IPS-15b (cell line): ENCODE measurements at regions not wholly inside any gene's neighbourhood (a gene's known extent, or its start where the extent isn't known, plus 50 kb on each side); places are given as distances from the start of the nearest gene placed in this dataset.

Experiments used
- H3K27me3 ChIP-seq: one replicate; pipeline ENCODE4 v1.6.1; 2013; ENCODE audit warnings: low read length; ENCODE audit not compliant: control insufficient read depth, insufficient read depth
- H3K36me3 ChIP-seq: one replicate; pipeline ENCODE4 v1.6.1; 2013; ENCODE audit warnings: low read length; ENCODE audit not compliant: control insufficient read depth, insufficient read depth
- H3K4me1 ChIP-seq: one replicate; pipeline ENCODE4 v1.6.1; 2013; ENCODE audit warnings: mild to moderate bottlenecking, low read length; ENCODE audit not compliant: control insufficient read depth, insufficient read depth
- H3K4me3 ChIP-seq: one replicate; pipeline ENCODE4 v1.5.1; 2013; ENCODE audit warnings: low read depth, low read length
- H3K9ac ChIP-seq: one replicate; pipeline ENCODE4 v1.6.1; 2013; ENCODE audit warnings: low read depth, mild to moderate bottlenecking, low read length
- H3K9me3 ChIP-seq: one replicate; pipeline ENCODE4 v1.6.1; 2013; ENCODE audit warnings: mild to moderate bottlenecking, low read length; ENCODE audit not compliant: control insufficient read depth, insufficient read depth

- peaks cover 6% of the 10 kb centered on the region for H3K36me3 ChIP-seq
- peaks cover 27% of the 10 kb centered on the region for H3K9me3 ChIP-seq
- no peaks in the 10 kb centered on the region for H3K27me3 ChIP-seq
- H3K4me3 ChIP-seq: no peak overlapping the region
- no peak overlapping the region for H3K9ac ChIP-seq
- peaks cover 29% of the 10 kb centered on the region for H3K4me1 ChIP-seq
Measured at GRCh38 chr20:51303731-51304670, 238.5 kb downstream of the NFATC2 start.

- Histone ChIP-seq H3K9me3 (peaks cover 27% of the 10 kb centered on the region), H3K4me1 (peaks cover 10% of the 10 kb centered on the region), H3K27me3 (no peaks in the 10 kb centered on the region), H3K4me3 (no peak overlapping the region), H3K36me3 (peaks cover 6% of the 10 kb centered on the region), H3K9ac (no peak overlapping the region)
Measured at GRCh38 chr20:51301026-51301425, 241.5 kb downstream of the NFATC2 start.

- peaks cover 6% of the 10 kb centered on the region for H3K36me3 ChIP-seq
- peaks cover 27% of the 10 kb centered on the region for H3K9me3 ChIP-seq
- no peak overlapping the region for H3K4me3 ChIP-seq
- no peaks in the 10 kb centered on the region for H3K27me3 ChIP-seq
- no peak overlapping the region for H3K9ac ChIP-seq
- peaks cover 6% of the 10 kb centered on the region for H3K4me1 ChIP-seq
Measured at GRCh38 chr20:51300104-51300503, 242.4 kb downstream of the NFATC2 start.

- no peaks in the 10 kb centered on the region for H3K27me3 ChIP-seq
- H3K36me3 ChIP-seq: peaks cover 6% of the 10 kb centered on the region
- no peak overlapping the region for H3K9ac ChIP-seq
- H3K9me3 ChIP-seq: peaks cover 24% of the 10 kb centered on the region
- H3K4me1 ChIP-seq: no peaks in the 10 kb centered on the region
- H3K4me3 ChIP-seq: no peak overlapping the region
Measured at GRCh38 chr20:51299413-51299812, 243.1 kb downstream of the NFATC2 start.

- Histone ChIP-seq H3K9ac (no peak overlapping the region), H3K4me3 (no peak overlapping the region), H3K27me3 (no peaks in the 10 kb centered on the region), H3K36me3 (no peaks in the 10 kb centered on the region), H3K4me1 (no peaks in the 10 kb centered on the region), H3K9me3 (peaks cover 12% of the 10 kb centered on the region)
Measured at GRCh38 chr20:51298141-51298749, 244.3 kb downstream of the NFATC2 start.

GRCh38 chr20:51287628-51288413 lies 254.7 kb downstream of the NFATC2 start:
- Histone ChIP-seq H3K9me3 (no peaks in the 10 kb centered on the region), H3K4me3 (no peak overlapping the region), H3K36me3 (no peaks in the 10 kb centered on the region), H3K4me1 (no peaks in the 10 kb centered on the region), H3K9ac (no peak overlapping the region), H3K27me3 (no peaks in the 10 kb centered on the region)

GRCh38 chr20:51286758-51287157 lies 255.8 kb downstream of the NFATC2 start:
- Histone ChIP-seq H3K9ac (no peak overlapping the region), H3K9me3 (no peaks in the 10 kb centered on the region), H3K27me3 (no peaks in the 10 kb centered on the region), H3K36me3 (no peaks in the 10 kb centered on the region), H3K4me1 (no peaks in the 10 kb centered on the region), H3K4me3 (no peak overlapping the region)

GRCh38 chr20:51285684-51286083 lies 256.8 kb downstream of the NFATC2 start:
- Histone ChIP-seq H3K9ac (no peak overlapping the region), H3K27me3 (no peaks in the 10 kb centered on the region), H3K4me1 (no peaks in the 10 kb centered on the region), H3K9me3 (no peaks in the 10 kb centered on the region), H3K4me3 (no peak overlapping the region), H3K36me3 (no peaks in the 10 kb centered on the region)

- Histone ChIP-seq H3K4me3 (no peak overlapping the region), H3K36me3 (no peaks in the 10 kb centered on the region), H3K27me3 (no peaks in the 10 kb centered on the region), H3K9me3 (no peaks in the 10 kb centered on the region), H3K9ac (no peak overlapping the region), H3K4me1 (no peaks in the 10 kb centered on the region)
Measured at GRCh38 chr20:51284871-51285270, 257.6 kb downstream of the NFATC2 start.

GRCh38 chr20:51284176-51284575 lies 258.3 kb downstream of the NFATC2 start:
- H3K9me3 ChIP-seq: no peaks in the 10 kb centered on the region
- no peaks in the 10 kb centered on the region for H3K27me3 ChIP-seq
- no peaks in the 10 kb centered on the region for H3K36me3 ChIP-seq
- no peak overlapping the region for H3K9ac ChIP-seq
- no peak overlapping the region for H3K4me3 ChIP-seq
- no peaks in the 10 kb centered on the region for H3K4me1 ChIP-seq

- no peak overlapping the region for H3K4me3 ChIP-seq
- no peaks in the 10 kb centered on the region for H3K36me3 ChIP-seq
- H3K9me3 ChIP-seq: no peaks in the 10 kb centered on the region
- H3K4me1 ChIP-seq: no peaks in the 10 kb centered on the region
- no peak overlapping the region for H3K9ac ChIP-seq
- H3K27me3 ChIP-seq: no peaks in the 10 kb centered on the region
Measured at GRCh38 chr20:51281521-51281920, 258.6 kb upstream of the KCNG1 start.
